Endothelial cell (in vitro differentiated cells): ENCODE measurements at regions not wholly inside any gene's neighbourhood (a gene's known extent, or its start where the extent isn't known, plus 50 kb on each side); places are given as distances from the start of the nearest gene placed in this dataset.

ENCODE experiments used
- DNase-seq: peaks from one replicate; pipeline ENCODE4 v3.0.0; 2021; ENCODE audit warnings: low spot score
- H3K27ac Mint-ChIP-seq: one replicate; pipeline ENCODE4 v1.8.0; 2021; ENCODE audit warnings: mixed read lengths, inconsistent platforms; ENCODE audit not compliant: unreplicated experiment
- H3K27me3 Mint-ChIP-seq: one replicate; pipeline ENCODE4 v1.8.0; 2021; ENCODE audit warnings: mild to moderate bottlenecking, moderate library complexity, mixed read lengths, inconsistent platforms; ENCODE audit not compliant: unreplicated experiment
- H3K36me3 Mint-ChIP-seq: one replicate; pipeline ENCODE4 v1.8.0; 2021; ENCODE audit warnings: mild to moderate bottlenecking, low read depth, mixed read lengths, inconsistent platforms; ENCODE audit not compliant: unreplicated experiment
- H3K4me1 Mint-ChIP-seq: one replicate; pipeline ENCODE4 v1.8.0; 2021; ENCODE audit warnings: mild to moderate bottlenecking, mixed read lengths, inconsistent platforms; ENCODE audit not compliant: unreplicated experiment
- H3K4me3 Mint-ChIP-seq: one replicate; pipeline ENCODE4 v1.8.0; 2021; ENCODE audit warnings: mild to moderate bottlenecking, mixed read lengths, inconsistent platforms; ENCODE audit not compliant: unreplicated experiment
- H3K9me3 Mint-ChIP-seq: one replicate; pipeline ENCODE4 v1.8.0; 2021; ENCODE audit warnings: mixed read lengths, inconsistent platforms; ENCODE audit not compliant: unreplicated experiment
- TF ChIP-seq, protein P1 (sequence below): fragments of 200-600 bp; sonication (generic); IDR thresholded peaks from one replicate; pipeline ENCODE4 v1.5.0; 2021; ENCODE audit warnings: antibody characterized with exemption; ENCODE audit not compliant: unreplicated experiment

DNA sequence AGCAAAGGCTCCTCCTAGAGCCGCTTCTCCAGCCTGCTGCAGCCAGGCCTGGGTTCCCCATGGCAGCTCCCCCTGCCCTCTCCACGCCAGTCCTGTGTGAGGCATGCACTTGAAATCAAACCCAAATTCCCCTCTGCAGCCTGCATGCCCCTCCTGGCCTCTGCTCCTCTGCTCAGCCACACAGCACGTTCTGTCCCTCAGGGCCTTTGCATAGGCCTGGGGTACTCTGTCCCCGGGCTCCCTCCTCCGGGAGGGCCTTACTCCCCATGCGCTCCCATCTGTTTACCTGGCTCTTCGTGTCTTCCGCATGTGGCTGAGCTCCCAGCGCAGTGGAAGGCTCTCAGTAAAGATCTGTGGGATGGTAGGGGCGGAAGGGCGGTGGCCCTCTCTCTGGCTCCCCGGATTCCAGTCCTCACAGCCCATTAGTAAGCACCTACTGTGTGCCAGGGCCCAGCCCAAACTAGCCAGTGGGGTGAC is 203.5 kb upstream of the IER5L start:
- no peaks in the 10 kb centered on the region for H3K4me1 Mint-ChIP-seq
- peaks cover 4% of the 10 kb centered on the region for H3K36me3 Mint-ChIP-seq
- H3K9me3 Mint-ChIP-seq: no peaks in the 10 kb centered on the region
- no peak overlapping the region for H3K4me3 Mint-ChIP-seq
- no peak for DNase-seq
- TF ChIP-seq, protein P1, sequence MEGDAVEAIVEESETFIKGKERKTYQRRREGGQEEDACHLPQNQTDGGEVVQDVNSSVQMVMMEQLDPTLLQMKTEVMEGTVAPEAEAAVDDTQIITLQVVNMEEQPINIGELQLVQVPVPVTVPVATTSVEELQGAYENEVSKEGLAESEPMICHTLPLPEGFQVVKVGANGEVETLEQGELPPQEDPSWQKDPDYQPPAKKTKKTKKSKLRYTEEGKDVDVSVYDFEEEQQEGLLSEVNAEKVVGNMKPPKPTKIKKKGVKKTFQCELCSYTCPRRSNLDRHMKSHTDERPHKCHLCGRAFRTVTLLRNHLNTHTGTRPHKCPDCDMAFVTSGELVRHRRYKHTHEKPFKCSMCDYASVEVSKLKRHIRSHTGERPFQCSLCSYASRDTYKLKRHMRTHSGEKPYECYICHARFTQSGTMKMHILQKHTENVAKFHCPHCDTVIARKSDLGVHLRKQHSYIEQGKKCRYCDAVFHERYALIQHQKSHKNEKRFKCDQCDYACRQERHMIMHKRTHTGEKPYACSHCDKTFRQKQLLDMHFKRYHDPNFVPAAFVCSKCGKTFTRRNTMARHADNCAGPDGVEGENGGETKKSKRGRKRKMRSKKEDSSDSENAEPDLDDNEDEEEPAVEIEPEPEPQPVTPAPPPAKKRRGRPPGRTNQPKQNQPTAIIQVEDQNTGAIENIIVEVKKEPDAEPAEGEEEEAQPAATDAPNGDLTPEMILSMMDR: no peak
- H3K27ac Mint-ChIP-seq: no peak overlapping the region
- no peaks in the 10 kb centered on the region for H3K27me3 Mint-ChIP-seq

DNA sequence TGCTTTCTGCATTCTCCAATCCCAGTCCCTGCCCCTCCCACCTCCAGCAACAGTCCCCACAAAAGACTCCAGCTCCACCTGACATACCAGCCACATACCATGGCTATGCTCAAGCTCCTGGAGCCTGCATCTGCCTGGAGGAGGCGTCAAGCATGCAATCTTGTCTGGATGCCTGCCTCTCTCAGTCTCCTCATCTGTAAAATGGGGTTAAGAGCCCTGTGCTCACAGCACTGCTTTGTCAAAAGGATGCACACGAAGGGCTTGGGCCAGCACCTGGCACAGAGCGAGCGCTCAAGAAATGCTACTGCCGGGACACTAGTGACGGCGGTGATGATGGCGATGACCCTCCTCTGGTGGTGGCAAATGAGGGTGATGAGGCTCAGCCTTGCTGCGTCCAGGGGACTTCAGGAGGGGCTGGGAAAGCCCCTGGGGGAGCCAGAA is 202.9 kb upstream of the IER5L start:
- no peak overlapping the region for H3K27ac Mint-ChIP-seq
- no peaks in the 10 kb centered on the region for H3K27me3 Mint-ChIP-seq
- no peak overlapping the region for H3K4me3 Mint-ChIP-seq
- H3K36me3 Mint-ChIP-seq: peaks cover 4% of the 10 kb centered on the region
- no peak for DNase-seq
- no peaks in the 10 kb centered on the region for H3K4me1 Mint-ChIP-seq
- no peaks in the 10 kb centered on the region for H3K9me3 Mint-ChIP-seq
- TF ChIP-seq, protein P1: no peak

DNA sequence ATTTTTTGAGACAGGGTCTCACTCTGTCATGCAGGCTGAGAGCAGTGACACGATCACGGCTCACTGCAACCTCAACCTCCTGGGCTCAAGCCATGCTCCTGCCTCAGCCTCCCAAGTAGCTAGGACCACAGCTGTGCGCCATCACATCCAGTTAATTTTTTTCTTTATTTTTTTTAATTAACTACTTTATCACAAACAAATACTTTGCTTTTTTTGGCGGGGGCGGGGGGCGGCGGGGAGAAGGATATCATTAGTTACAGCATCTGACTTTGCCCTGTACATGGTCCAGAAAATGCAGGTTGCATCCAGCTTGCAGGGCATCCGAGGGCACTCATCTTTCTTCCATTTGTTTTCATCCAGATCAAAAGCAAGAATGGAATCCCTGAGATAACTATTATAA is 201.8 kb upstream of the IER5L start:
- Mint-ChIP-seq H3K4me1 (no peaks in the 10 kb centered on the region), H3K36me3 (no peaks in the 10 kb centered on the region), H3K4me3 (no peak overlapping the region), H3K9me3 (no peaks in the 10 kb centered on the region), H3K27me3 (no peaks in the 10 kb centered on the region), H3K27ac (no peak overlapping the region)
- no peak for DNase-seq
- TF ChIP-seq, protein P1: no peak

DNA sequence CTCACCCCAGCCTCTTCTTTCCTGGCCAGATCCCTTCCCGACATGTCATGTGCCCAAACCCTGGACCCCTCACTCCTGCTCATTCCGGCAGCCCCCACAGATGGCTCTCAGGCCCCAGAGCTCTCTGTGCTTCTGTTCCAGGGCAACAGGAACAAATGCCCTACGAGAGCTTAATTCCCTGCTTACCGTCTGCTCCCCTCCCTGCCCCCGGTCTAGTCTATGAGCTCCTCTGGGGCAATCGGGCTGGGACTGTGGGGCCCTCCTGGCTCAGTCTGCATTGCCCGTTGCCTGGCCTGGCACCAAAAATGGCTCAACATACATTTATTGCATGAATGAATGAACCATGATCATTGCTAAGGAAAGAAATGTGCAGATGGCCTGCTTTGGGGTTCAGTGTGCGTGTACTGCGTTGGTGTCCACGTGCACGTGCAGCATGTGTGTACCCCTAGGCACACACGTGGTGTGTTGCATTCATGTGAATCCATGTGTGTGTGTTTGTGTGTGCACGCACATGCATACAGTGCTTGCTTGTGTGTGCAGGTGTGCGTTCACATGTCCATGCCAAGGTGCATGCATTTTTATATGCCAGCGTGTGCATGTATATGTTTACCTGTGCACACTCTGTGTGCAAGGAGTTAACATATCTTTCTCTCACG is 201.2 kb upstream of the IER5L start:
- TF ChIP-seq, protein P1: no peak
- H3K9me3 Mint-ChIP-seq: no peaks in the 10 kb centered on the region
- no peaks in the 10 kb centered on the region for H3K27me3 Mint-ChIP-seq
- no peak for DNase-seq
- H3K36me3 Mint-ChIP-seq: no peaks in the 10 kb centered on the region
- H3K4me1 Mint-ChIP-seq: no peaks in the 10 kb centered on the region
- H3K27ac Mint-ChIP-seq: no peak overlapping the region
- no peak overlapping the region for H3K4me3 Mint-ChIP-seq

DNA sequence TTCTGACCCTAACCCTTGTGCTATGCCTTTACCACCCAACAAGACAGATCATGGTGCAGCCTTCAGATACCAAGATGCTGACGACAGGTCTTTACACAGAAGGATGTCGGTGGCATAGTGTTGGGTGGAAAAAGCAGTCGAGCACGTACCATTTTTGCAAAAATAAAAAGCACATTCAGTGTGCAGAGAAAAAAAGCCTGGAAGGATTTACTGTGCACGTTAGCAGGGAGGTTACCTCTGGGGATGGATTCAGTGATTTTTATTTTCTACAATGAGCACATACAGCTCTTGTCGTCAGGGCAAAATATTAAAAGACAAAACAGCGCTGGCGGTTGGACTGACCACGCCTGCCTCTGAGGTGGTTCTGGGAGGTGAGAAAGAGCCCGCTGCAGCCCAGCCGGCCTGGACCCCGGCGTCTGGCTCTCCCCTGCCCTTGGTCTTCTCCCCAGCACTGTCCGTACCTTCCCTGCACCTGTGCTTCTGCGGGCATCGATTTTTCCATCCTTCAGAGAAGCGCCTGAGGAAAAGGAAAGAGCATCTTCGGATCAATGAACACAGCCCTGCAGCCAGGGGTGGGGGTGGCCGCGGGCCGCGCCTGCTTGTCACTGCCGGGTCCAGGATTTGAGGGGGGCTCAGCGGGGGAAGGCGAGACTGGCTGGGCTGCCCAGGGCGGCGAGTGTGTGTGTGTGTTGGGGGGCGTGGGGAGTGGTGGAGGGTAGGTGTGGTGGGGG is 200.0 kb upstream of the IER5L start:
- TF ChIP-seq, protein P1: no peak
- H3K27ac Mint-ChIP-seq: no peak overlapping the region
- DNase-seq: no peak

More for the DNA sequence above, 200.0 kb upstream of the IER5L start:
- no peaks in the 10 kb centered on the region for H3K36me3 Mint-ChIP-seq
- H3K4me3 Mint-ChIP-seq: no peak overlapping the region
- no peaks in the 10 kb centered on the region for H3K27me3 Mint-ChIP-seq
- no peaks in the 10 kb centered on the region for H3K4me1 Mint-ChIP-seq
- no peaks in the 10 kb centered on the region for H3K9me3 Mint-ChIP-seq
